ENCODE measurements at regions not wholly inside any gene's neighbourhood (a gene's known extent, or its start where the extent isn't known, plus 50 kb on each side); places are given as distances from the start of the nearest gene placed in this dataset.
A peak's percentile ranks its signal among the peaks of the same experiment; 100 is the strongest.

DNA sequence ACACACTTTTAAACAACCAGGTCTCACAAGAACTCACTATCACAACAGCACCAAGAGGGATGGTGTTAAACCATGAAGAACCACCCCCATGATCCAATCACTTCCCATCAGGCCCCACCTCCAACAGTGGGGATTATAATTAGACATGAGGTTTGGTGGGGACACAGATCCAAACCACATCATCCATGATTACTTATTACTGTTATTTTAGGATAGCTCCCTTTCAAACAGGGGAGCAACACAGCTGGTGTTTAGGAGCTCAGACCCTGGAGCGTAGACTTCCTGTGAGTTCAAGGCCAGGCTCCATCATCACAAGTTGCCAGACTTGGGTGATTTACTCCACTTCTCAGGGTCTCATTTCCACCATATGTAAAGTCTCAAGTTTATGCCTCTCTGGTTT is 382.7 kb downstream of the HRH4 start:
- Histone ChIP-seq H3F3A (ENCODE audit: low read depth) (no peaks in the 10 kb centered on the region), H2AFZ (ENCODE audit: low read length) (no peak overlapping the region), H3K36me3 (ENCODE audit: insufficient read depth, low read length) (no peaks in the 10 kb centered on the region), H3K9me2 (replicated peaks; ENCODE audit: low read depth, low read length) (no peaks in the 10 kb centered on the region), H3K79me2 (ENCODE audit: insufficient read depth, low read length) (no peaks in the 10 kb centered on the region), H3K4me3 (ENCODE audit: low read length, poor library complexity, severe bottlenecking) (no peak overlapping the region), H3K9me3 (ENCODE audit: insufficient read depth, low read depth, low read length) (no peaks in the 10 kb centered on the region), H4K20me1 (ENCODE audit: insufficient read depth, low read length, poor library complexity, severe bottlenecking) (no peaks in the 10 kb centered on the region), H3K4me2 (ENCODE audit: low read depth, low read length, poor library complexity, severe bottlenecking) (no peak overlapping the region), H3K4me1 (ENCODE audit: insufficient read depth, low read length, poor library complexity, severe bottlenecking) (peaks cover 6% of the 10 kb centered on the region), H3K27me3 (ENCODE audit: insufficient read depth, low read length, poor library complexity, severe bottlenecking) (no peaks in the 10 kb centered on the region), H3K9ac (ENCODE audit: low read depth, low read length, poor library complexity, severe bottlenecking) (no peak overlapping the region)
- TF ChIP-seq, protein P1, sequence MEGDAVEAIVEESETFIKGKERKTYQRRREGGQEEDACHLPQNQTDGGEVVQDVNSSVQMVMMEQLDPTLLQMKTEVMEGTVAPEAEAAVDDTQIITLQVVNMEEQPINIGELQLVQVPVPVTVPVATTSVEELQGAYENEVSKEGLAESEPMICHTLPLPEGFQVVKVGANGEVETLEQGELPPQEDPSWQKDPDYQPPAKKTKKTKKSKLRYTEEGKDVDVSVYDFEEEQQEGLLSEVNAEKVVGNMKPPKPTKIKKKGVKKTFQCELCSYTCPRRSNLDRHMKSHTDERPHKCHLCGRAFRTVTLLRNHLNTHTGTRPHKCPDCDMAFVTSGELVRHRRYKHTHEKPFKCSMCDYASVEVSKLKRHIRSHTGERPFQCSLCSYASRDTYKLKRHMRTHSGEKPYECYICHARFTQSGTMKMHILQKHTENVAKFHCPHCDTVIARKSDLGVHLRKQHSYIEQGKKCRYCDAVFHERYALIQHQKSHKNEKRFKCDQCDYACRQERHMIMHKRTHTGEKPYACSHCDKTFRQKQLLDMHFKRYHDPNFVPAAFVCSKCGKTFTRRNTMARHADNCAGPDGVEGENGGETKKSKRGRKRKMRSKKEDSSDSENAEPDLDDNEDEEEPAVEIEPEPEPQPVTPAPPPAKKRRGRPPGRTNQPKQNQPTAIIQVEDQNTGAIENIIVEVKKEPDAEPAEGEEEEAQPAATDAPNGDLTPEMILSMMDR (conservative IDR thresholded peaks at IDR 0.05; ENCODE audit: low read length): no peak
- no peak for TF ChIP-seq EZH2phosphoT487 (IDR thresholded peaks at IDR 0.05; ENCODE audit: borderline replicate concordance)

GRCh38 chr18:24846138-24846537 is 385.7 kb downstream of the HRH4 start:
- H3K4me3 ChIP-seq (ENCODE audit: low read length, poor library complexity, severe bottlenecking): no peak overlapping the region
- no peaks in the 10 kb centered on the region for H3K79me2 ChIP-seq (ENCODE audit: insufficient read depth, low read length)
- no peaks in the 10 kb centered on the region for H4K20me1 ChIP-seq (ENCODE audit: insufficient read depth, low read length, poor library complexity, severe bottlenecking)
- H2AFZ ChIP-seq (ENCODE audit: low read length): peak overlapping the region; percentile 66; the same call in 1 of the 2 replicates
- H3K27me3 ChIP-seq (ENCODE audit: insufficient read depth, low read length, poor library complexity, severe bottlenecking): no peaks in the 10 kb centered on the region
- H3K9ac ChIP-seq (ENCODE audit: low read depth, low read length, poor library complexity, severe bottlenecking): no peak overlapping the region
- H3K36me3 ChIP-seq (ENCODE audit: insufficient read depth, low read length): no peaks in the 10 kb centered on the region
- H3K9me2 ChIP-seq (replicated peaks; ENCODE audit: low read depth, low read length): no peaks in the 10 kb centered on the region
- H3K4me2 ChIP-seq (ENCODE audit: low read depth, low read length, poor library complexity, severe bottlenecking): no peak overlapping the region
- no peak for TF ChIP-seq EZH2phosphoT487 (IDR thresholded peaks at IDR 0.05; ENCODE audit: borderline replicate concordance)
- TF ChIP-seq, protein P1 (conservative IDR thresholded peaks at IDR 0.05; ENCODE audit: low read length): no peak
- H3K4me1 ChIP-seq (ENCODE audit: insufficient read depth, low read length, poor library complexity, severe bottlenecking): peaks cover 6% of the 10 kb centered on the region
- H3F3A ChIP-seq (ENCODE audit: low read depth): no peaks in the 10 kb centered on the region
- H3K9me3 ChIP-seq (ENCODE audit: insufficient read depth, low read depth, low read length): no peaks in the 10 kb centered on the region

DNA sequence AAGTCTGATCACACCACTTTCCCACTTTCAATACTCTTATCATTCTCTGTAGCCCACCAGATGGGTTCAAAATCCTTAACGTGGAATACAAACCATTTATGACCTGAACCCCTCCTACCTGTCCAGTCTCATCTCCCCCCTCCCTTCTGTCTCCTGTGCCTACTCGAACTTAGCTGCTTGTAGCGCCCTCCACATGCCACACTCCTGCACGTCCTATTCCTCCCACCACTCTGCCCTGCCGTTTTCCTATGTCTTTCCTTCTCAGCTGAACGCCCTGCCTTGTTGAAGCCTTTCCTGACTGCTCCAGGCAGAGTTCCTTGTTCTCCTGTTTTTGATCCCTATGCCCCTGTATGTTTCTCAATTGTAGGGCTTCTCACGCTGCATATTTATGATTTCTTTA is 390.1 kb downstream of the HRH4 start:
- H3K4me2 ChIP-seq (ENCODE audit: low read depth, low read length, poor library complexity, severe bottlenecking): no peak overlapping the region
- TF ChIP-seq, protein P1 (conservative IDR thresholded peaks at IDR 0.05; ENCODE audit: low read length): no peak
- TF ChIP-seq EZH2phosphoT487 (IDR thresholded peaks at IDR 0.05; ENCODE audit: borderline replicate concordance): no peak

More for the DNA sequence above, 390.1 kb downstream of the HRH4 start:
- peaks cover 10% of the 10 kb centered on the region for H3K4me1 ChIP-seq (ENCODE audit: insufficient read depth, low read length, poor library complexity, severe bottlenecking)
- no peak overlapping the region for H3K4me3 ChIP-seq (ENCODE audit: low read length, poor library complexity, severe bottlenecking)
- no peaks in the 10 kb centered on the region for H3K9me3 ChIP-seq (ENCODE audit: insufficient read depth, low read depth, low read length)
- H2AFZ ChIP-seq (ENCODE audit: low read length): no peak overlapping the region
- H3K9me2 ChIP-seq (replicated peaks; ENCODE audit: low read depth, low read length): no peaks in the 10 kb centered on the region
- H3K79me2 ChIP-seq (ENCODE audit: insufficient read depth, low read length): no peaks in the 10 kb centered on the region
- no peaks in the 10 kb centered on the region for H3F3A ChIP-seq (ENCODE audit: low read depth)
- no peak overlapping the region for H3K9ac ChIP-seq (ENCODE audit: low read depth, low read length, poor library complexity, severe bottlenecking)
- H4K20me1 ChIP-seq (ENCODE audit: insufficient read depth, low read length, poor library complexity, severe bottlenecking): no peaks in the 10 kb centered on the region
- no peaks in the 10 kb centered on the region for H3K27me3 ChIP-seq (ENCODE audit: insufficient read depth, low read length, poor library complexity, severe bottlenecking)
- H3K36me3 ChIP-seq (ENCODE audit: insufficient read depth, low read length): no peaks in the 10 kb centered on the region

Data from Loucy (cell line).